HG03135 (cell line): ENCODE measurements at regions not wholly inside any gene's neighbourhood (a gene's known extent, or its start where the extent isn't known, plus 50 kb on each side); places are given as distances from the start of the nearest gene placed in this dataset.
"Not testable (repeated sequence)": the region's sequence is repeated elsewhere in the genome, so short reads cannot be mapped to it uniquely, and the experiment has no call there.

Source experiments
- ATAC-seq: cut with Tn5 transposase; IDR thresholded peaks from one replicate; pipeline ENCODE4 v1.9.1; 2021; ENCODE audit warnings: mild to moderate bottlenecking, moderate library complexity; ENCODE audit not compliant: unreplicated experiment

GRCh38 chr17:14581186-14581830, 280.4 kb downstream of the HS3ST3B1 start:
- ATAC-seq, result no peak

GRCh38 chr17:14580499-14580898, 279.6 kb downstream of the HS3ST3B1 start:
- no peak for ATAC-seq

GRCh38 chr17:14579716-14580115, 278.8 kb downstream of the HS3ST3B1 start:
- ATAC-seq, result no peak

- no peak for ATAC-seq
These were observed 274.6 kb downstream of the HS3ST3B1 start for GRCh38 chr17:14575471-14575953.

- not testable (repeated sequence) for ATAC-seq
These were observed 259.4 kb downstream of the HS3ST3B1 start for GRCh38 chr17:14560325-14560724.

GRCh38 chr17:14559264-14560119, 258.6 kb downstream of the HS3ST3B1 start:
- no peak for ATAC-seq

GRCh38 chr17:14557480-14557879, 256.6 kb downstream of the HS3ST3B1 start:
- no peak for ATAC-seq

GRCh38 chr17:14553847-14554246, 253.0 kb downstream of the HS3ST3B1 start:
- ATAC-seq, result no peak

- ATAC-seq, result no peak
These were observed 251.4 kb downstream of the HS3ST3B1 start for GRCh38 chr17:14552306-14552705.

GRCh38 chr17:14547556-14547955, 246.7 kb downstream of the HS3ST3B1 start:
- no peak for ATAC-seq

GRCh38 chr17:14547016-14547415, 246.1 kb downstream of the HS3ST3B1 start:
- no peak for ATAC-seq

GRCh38 chr17:14545156-14545906, 244.4 kb downstream of the HS3ST3B1 start:
- ATAC-seq, result no peak

GRCh38 chr17:14541714-14542113, 240.8 kb downstream of the HS3ST3B1 start:
- no peak for ATAC-seq

GRCh38 chr17:14539801-14540200, 238.9 kb downstream of the HS3ST3B1 start:
- no peak for ATAC-seq

- not testable (repeated sequence) for ATAC-seq
These were observed 231.4 kb downstream of the HS3ST3B1 start for GRCh38 chr17:14532242-14532641.

GRCh38 chr17:14525551-14526455, 224.9 kb downstream of the HS3ST3B1 start:
- no peak for ATAC-seq

- ATAC-seq, result no peak
These were observed 222.0 kb downstream of the HS3ST3B1 start for GRCh38 chr17:14522795-14523387.

- not testable (repeated sequence) for ATAC-seq
These were observed 218.0 kb downstream of the HS3ST3B1 start for GRCh38 chr17:14518919-14519318.

- ATAC-seq, result no peak
These were observed 214.1 kb downstream of the HS3ST3B1 start for GRCh38 chr17:14514973-14515372.

GRCh38 chr17:14513835-14514234, 213.0 kb downstream of the HS3ST3B1 start:
- no peak for ATAC-seq
